ENCODE measurements at regions not wholly inside any gene's neighbourhood (a gene's known extent, or its start where the extent isn't known, plus 50 kb on each side); places are given as distances from the start of the nearest gene placed in this dataset.

DNA sequence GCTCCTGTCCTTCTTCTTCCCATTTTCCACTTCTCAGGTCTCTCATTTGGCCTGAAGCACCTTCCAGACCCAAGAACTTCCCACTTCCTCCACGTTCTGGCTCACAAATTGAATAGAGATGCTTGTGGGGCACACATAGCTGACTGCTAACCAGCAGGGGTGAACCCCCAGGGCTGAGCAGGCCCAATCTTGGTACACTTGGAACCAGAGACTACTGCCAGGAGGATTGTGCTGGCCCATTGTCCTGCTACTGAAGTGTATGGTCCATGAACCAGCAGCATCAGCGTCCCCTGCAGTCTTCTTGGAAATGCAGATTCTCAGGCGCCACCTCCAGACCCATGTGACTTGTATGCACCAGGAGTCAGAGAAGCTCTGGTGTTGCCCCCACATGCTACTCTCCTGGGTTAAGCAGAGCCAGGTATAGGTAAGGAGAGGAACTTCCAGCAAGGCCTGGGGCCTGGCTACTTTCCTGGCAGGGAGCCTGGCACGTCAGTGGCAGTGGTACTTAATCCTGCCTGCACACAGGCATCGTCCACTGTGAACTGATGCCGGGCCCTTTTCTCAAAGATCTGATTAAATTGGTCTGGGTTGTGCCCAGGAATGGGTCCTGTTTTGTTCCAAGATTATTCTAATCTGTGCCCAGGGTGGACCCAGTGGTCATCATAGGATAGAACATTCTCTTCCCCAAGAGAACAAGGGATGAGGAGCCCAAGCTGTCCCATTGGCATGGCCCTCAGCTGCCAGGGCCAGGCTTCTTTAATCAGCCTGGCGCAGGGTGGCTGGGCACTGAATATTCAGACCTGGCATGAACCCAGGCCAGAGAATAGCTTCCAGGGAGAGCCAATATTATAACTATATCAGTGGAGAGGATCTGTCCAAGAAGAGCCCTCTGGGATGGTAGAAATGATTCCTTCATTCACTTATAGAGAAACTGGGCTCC is 248.7 kb downstream of the SOX11 start:
- TF ChIP-seq, protein P1, sequence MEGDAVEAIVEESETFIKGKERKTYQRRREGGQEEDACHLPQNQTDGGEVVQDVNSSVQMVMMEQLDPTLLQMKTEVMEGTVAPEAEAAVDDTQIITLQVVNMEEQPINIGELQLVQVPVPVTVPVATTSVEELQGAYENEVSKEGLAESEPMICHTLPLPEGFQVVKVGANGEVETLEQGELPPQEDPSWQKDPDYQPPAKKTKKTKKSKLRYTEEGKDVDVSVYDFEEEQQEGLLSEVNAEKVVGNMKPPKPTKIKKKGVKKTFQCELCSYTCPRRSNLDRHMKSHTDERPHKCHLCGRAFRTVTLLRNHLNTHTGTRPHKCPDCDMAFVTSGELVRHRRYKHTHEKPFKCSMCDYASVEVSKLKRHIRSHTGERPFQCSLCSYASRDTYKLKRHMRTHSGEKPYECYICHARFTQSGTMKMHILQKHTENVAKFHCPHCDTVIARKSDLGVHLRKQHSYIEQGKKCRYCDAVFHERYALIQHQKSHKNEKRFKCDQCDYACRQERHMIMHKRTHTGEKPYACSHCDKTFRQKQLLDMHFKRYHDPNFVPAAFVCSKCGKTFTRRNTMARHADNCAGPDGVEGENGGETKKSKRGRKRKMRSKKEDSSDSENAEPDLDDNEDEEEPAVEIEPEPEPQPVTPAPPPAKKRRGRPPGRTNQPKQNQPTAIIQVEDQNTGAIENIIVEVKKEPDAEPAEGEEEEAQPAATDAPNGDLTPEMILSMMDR (conservative IDR thresholded peaks at IDR 0.05; ENCODE audit: control insufficient read depth, insufficient read depth, low read depth, low read length): no peak
- no peak overlapping the region for H3K4me3 ChIP-seq (ENCODE audit: control insufficient read depth, low read depth, low read length)
- no peak for DNase-seq (ENCODE audit: low read depth)

DNA sequence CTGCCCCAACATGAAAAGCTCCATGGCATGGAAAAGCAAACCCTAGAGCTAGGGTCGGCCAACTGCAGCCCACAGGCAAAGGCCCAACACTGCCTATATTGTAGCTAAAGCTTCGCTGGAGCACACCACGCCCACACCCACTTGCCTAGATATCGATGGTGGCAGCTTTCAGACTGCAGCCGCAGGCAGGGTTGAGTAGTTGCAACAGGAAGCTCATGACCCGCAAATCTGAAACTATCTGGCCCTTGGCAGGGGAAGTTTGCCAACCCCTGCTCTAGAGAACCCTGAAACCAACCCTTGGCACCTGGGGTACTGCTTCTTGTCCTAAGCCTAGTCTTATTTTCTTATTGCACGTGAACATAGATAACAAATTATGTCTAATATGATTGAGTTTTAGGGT is 250.0 kb downstream of the SOX11 start:
- no peak for DNase-seq (ENCODE audit: low read depth)
- no peak overlapping the region for H3K4me3 ChIP-seq (ENCODE audit: control insufficient read depth, low read depth, low read length)
- TF ChIP-seq, protein P1 (conservative IDR thresholded peaks at IDR 0.05; ENCODE audit: control insufficient read depth, insufficient read depth, low read depth, low read length): no peak

DNA sequence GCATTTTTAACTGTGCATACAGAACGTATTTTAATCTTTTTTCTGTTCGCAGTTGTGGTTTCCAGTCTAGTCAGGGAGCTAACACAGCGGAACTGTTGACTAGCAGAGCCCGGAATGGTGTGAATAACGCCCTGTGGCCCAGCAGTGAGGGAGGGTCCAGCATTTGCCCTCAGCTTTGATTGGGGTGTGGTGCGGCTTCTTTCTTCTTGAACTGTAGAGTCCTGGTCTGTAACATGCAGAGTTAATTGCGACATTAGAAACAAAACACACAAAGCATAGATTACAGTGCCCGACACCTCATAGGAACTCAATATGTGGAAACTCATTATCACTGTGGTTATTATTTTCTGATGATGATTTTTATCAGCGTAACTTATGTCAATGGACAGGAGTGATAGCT is 253.6 kb downstream of the SOX11 start:
- no peak for DNase-seq (ENCODE audit: low read depth)
- TF ChIP-seq, protein P1 (conservative IDR thresholded peaks at IDR 0.05; ENCODE audit: control insufficient read depth, insufficient read depth, low read depth, low read length): no peak
- H3K4me3 ChIP-seq (ENCODE audit: control insufficient read depth, low read depth, low read length): no peak overlapping the region

DNA sequence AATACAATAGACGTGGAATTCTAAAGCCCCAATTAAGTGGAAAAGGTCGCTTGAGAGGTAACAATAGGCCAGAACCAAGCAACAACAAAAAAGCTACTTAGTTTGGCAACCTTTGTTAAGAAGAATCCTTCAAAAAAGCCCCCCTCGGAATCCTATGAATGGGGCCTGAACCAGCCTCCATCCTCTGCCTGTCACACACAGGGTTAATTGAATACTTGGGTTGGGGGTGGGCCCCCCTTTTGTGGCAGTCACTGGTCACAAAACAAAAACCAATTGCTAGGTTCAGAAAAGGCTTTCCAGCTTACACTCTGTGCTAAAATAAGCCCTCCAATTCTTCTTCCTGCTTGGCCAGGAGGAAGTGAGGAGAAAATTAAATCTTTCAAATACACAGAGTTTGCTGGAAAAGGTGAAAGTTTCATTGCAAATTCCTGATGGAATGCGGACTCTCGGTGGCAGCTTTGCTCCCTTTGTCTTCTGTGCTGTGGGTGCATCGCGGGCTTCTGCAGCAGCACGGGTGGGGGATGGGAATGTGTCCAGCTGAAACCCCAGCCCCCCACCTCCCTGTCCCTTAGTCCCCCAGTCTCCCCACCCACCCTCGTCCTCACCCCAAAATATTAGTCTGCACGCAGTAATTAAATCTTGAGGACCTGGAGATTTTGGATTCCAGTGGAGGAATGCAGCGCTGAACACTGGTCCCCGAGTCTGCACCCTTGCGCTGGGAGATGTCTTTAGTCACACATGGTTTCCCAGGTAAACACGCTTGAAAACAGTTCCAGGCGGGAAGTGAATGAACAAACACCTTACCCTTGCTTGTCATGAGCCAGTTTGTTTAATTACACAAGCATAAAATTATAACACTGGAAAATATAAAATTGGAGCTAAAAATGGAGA is 254.3 kb downstream of the SOX11 start:
- DNase-seq (ENCODE audit: low read depth): no peak
- no peak overlapping the region for H3K4me3 ChIP-seq (ENCODE audit: control insufficient read depth, low read depth, low read length)
- TF ChIP-seq, protein P1 (conservative IDR thresholded peaks at IDR 0.05; ENCODE audit: control insufficient read depth, insufficient read depth, low read depth, low read length): no peak

DNA sequence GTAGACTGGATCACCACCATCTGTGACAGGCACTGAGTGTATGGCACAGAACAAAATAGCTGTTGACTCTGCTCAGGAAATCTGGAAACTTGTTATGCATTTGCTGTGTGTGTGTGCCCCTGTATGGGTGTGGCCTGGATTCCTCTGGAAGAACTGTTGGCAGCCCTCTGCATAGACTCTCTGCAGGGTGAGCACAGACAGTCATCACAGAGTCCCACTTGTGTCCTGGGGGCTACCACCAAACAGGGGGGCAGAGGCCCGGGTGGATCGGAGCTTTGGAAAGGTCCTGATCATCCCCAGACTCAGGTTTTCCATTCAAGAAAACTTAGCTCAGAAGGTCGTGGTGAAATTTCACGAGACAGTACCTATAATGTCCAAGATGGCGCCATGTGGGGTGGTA is 258.6 kb downstream of the SOX11 start:
- no peak overlapping the region for H3K4me3 ChIP-seq (ENCODE audit: control insufficient read depth, low read depth, low read length)
- TF ChIP-seq, protein P1 (conservative IDR thresholded peaks at IDR 0.05; ENCODE audit: control insufficient read depth, insufficient read depth, low read depth, low read length): no peak
- no peak for DNase-seq (ENCODE audit: low read depth)

DNA sequence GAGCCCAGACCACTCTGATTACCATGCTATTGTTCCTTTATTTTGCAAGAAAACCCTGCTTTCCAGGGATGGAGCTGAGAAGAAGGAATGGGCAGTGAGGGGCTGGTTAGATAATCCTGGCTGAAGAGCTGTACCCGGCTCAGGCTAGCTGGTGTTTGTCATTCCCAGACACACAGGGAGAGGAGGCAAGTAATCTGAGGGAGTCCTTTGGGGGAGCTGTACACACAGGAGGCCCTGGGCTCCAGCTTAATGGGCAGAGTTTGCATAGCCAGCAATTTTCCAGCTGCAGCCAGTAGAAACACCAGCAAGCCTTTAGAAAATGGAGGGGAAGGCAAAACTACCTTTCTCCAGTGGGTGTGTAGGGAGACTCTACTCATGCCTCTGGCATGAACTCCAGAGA is 259.3 kb downstream of the SOX11 start:
- TF ChIP-seq, protein P1 (conservative IDR thresholded peaks at IDR 0.05; ENCODE audit: control insufficient read depth, insufficient read depth, low read depth, low read length): no peak
- no peak for DNase-seq (ENCODE audit: low read depth)
- H3K4me3 ChIP-seq (ENCODE audit: control insufficient read depth, low read depth, low read length): no peak overlapping the region
